ENCODE measurements at regions not wholly inside any gene's neighbourhood (a gene's known extent, or its start where the extent isn't known, plus 50 kb on each side); places are given as distances from the start of the nearest gene placed in this dataset.

GRCh38 chr10:60537697-60538096, 148.0 kb upstream of the ANK3 start:
- no peak overlapping the region for H2AFZ ChIP-seq
- no peak for TF ChIP-seq CTCF (IDR thresholded peaks at IDR 0.05)
- no peak overlapping the region for H3K9ac ChIP-seq
- no peaks in the 10 kb centered on the region for H3K9me3 ChIP-seq (ENCODE audit: control insufficient read depth, low read length)
- no peak overlapping the region for H3K27ac ChIP-seq
- no peak overlapping the region for H3K4me2 ChIP-seq (ENCODE audit: low read length)
- no peaks in the 10 kb centered on the region for H3K79me2 ChIP-seq
- no peak overlapping the region for H3K4me3 ChIP-seq (ENCODE audit: low read depth, low read length)
- H3K4me1 ChIP-seq, result no peaks in the 10 kb centered on the region
- no peaks in the 10 kb centered on the region for H3K36me3 ChIP-seq (ENCODE audit: control insufficient read depth, insufficient read depth, low read length)
- H3K27me3 ChIP-seq (ENCODE audit: control insufficient read depth, insufficient read depth, low read length), result no peaks in the 10 kb centered on the region

GRCh38 chr10:60536529-60537114, 146.9 kb upstream of the ANK3 start:
- Histone ChIP-seq H3K4me1 (no peaks in the 10 kb centered on the region), H3K79me2 (no peaks in the 10 kb centered on the region), H3K27ac (no peak overlapping the region), H2AFZ (no peak overlapping the region), H3K9me3 (ENCODE audit: control insufficient read depth, low read length) (no peaks in the 10 kb centered on the region), H3K36me3 (ENCODE audit: control insufficient read depth, insufficient read depth, low read length) (no peaks in the 10 kb centered on the region), H3K4me3 (ENCODE audit: low read depth, low read length) (no peak overlapping the region), H3K9ac (no peak overlapping the region), H3K4me2 (ENCODE audit: low read length) (no peak overlapping the region), H3K27me3 (ENCODE audit: control insufficient read depth, insufficient read depth, low read length) (no peaks in the 10 kb centered on the region)
- no peak for TF ChIP-seq CTCF (IDR thresholded peaks at IDR 0.05)

GRCh38 chr10:60535427-60535826, 145.8 kb upstream of the ANK3 start:
- no peak overlapping the region for H3K27ac ChIP-seq
- no peaks in the 10 kb centered on the region for H3K9me3 ChIP-seq (ENCODE audit: control insufficient read depth, low read length)
- no peak overlapping the region for H3K9ac ChIP-seq
- no peak overlapping the region for H2AFZ ChIP-seq
- H3K4me3 ChIP-seq (ENCODE audit: low read depth, low read length), result no peak overlapping the region
- H3K79me2 ChIP-seq, result no peaks in the 10 kb centered on the region
- H3K4me2 ChIP-seq (ENCODE audit: low read length), result no peak overlapping the region
- H3K36me3 ChIP-seq (ENCODE audit: control insufficient read depth, insufficient read depth, low read length), result no peaks in the 10 kb centered on the region
- TF ChIP-seq CTCF (IDR thresholded peaks at IDR 0.05), result no peak
- no peaks in the 10 kb centered on the region for H3K27me3 ChIP-seq (ENCODE audit: control insufficient read depth, insufficient read depth, low read length)
- no peaks in the 10 kb centered on the region for H3K4me1 ChIP-seq

GRCh38 chr10:60534761-60535389, 145.2 kb upstream of the ANK3 start:
- Histone ChIP-seq H2AFZ (no peak overlapping the region), H3K4me3 (ENCODE audit: low read depth, low read length) (no peak overlapping the region), H3K36me3 (ENCODE audit: control insufficient read depth, insufficient read depth, low read length) (no peaks in the 10 kb centered on the region), H3K9me3 (ENCODE audit: control insufficient read depth, low read length) (no peaks in the 10 kb centered on the region), H3K4me1 (no peaks in the 10 kb centered on the region), H3K9ac (no peak overlapping the region), H3K27me3 (ENCODE audit: control insufficient read depth, insufficient read depth, low read length) (no peaks in the 10 kb centered on the region), H3K79me2 (no peaks in the 10 kb centered on the region), H3K4me2 (ENCODE audit: low read length) (no peak overlapping the region), H3K27ac (no peak overlapping the region)
- TF ChIP-seq CTCF (IDR thresholded peaks at IDR 0.05), result no peak
